Putamen (tissue), 1 donor: ENCODE measurements at regions not wholly inside any gene's neighbourhood (a gene's known extent, or its start where the extent isn't known, plus 50 kb on each side); places are given as distances from the start of the nearest gene placed in this dataset.

Source experiments
- DNase-seq: peaks from one replicate; pipeline ENCODE4 v3.0.0-alpha.2; 2016; ENCODE audit warnings: low spot score

GRCh38 chr17:77474292-77474988, 333.7 kb downstream of the SEC14L1 start:
- DNase-seq: no peak

GRCh38 chr17:77475016-77475976, 334.5 kb downstream of the SEC14L1 start:
- DNase-seq: no peak

- DNase-seq: no peak
Measured at GRCh38 chr17:77476006-77476405, 335.2 kb downstream of the SEC14L1 start.

- no peak for DNase-seq
Measured at GRCh38 chr17:77476498-77476897, 335.7 kb downstream of the SEC14L1 start.

GRCh38 chr17:77476931-77477805, 336.4 kb downstream of the SEC14L1 start:
- DNase-seq: no peak

- no peak for DNase-seq
Measured at GRCh38 chr17:77478281-77478680, 337.5 kb downstream of the SEC14L1 start.

- no peak for DNase-seq
Measured at GRCh38 chr17:77478899-77479298, 338.1 kb downstream of the SEC14L1 start.

- DNase-seq: no peak
Measured at GRCh38 chr17:77479372-77480198, 338.8 kb downstream of the SEC14L1 start.

GRCh38 chr17:77480199-77480508, 339.4 kb downstream of the SEC14L1 start:
- DNase-seq: no peak

GRCh38 chr17:77480509-77481215, 339.9 kb downstream of the SEC14L1 start:
- no peak for DNase-seq

GRCh38 chr17:77481476-77482374, 341.0 kb downstream of the SEC14L1 start:
- DNase-seq: no peak

GRCh38 chr17:77482375-77483127, 341.8 kb downstream of the SEC14L1 start:
- DNase-seq: no peak

- DNase-seq: no peak
Measured at GRCh38 chr17:77483128-77483598, 342.4 kb downstream of the SEC14L1 start.

- DNase-seq: no peak
Measured at GRCh38 chr17:77484111-77484510, 343.3 kb downstream of the SEC14L1 start.

GRCh38 chr17:77485089-77485833, 344.5 kb downstream of the SEC14L1 start:
- no peak for DNase-seq

- no peak for DNase-seq
Measured at GRCh38 chr17:77487211-77487629, 346.5 kb downstream of the SEC14L1 start.

GRCh38 chr17:77487677-77488530, 347.1 kb downstream of the SEC14L1 start:
- DNase-seq: no peak
